ENCODE measurements at regions not wholly inside any gene's neighbourhood (a gene's known extent, or its start where the extent isn't known, plus 50 kb on each side); places are given as distances from the start of the nearest gene placed in this dataset.

- no peak for DNase-seq
- in situ Hi-C loops (cut with MboI; ENCODE audit: low pct_unique_long_range_greater_than_20kb, low sequenced_read_pairs): no loop called here
These were observed 56.2 kb downstream of the TAF11L14 start for GRCh38 chr5:17690473-17690872.

GRCh38 chr5:17691762-17692161 is 57.5 kb downstream of the TAF11L14 start:
- in situ Hi-C loops (cut with MboI; ENCODE audit: low pct_unique_long_range_greater_than_20kb, low sequenced_read_pairs): no loop called here
- DNase-seq: no peak

GRCh38 chr5:17694371-17694770 is 60.1 kb downstream of the TAF11L14 start:
- in situ Hi-C loops (cut with MboI; ENCODE audit: low pct_unique_long_range_greater_than_20kb, low sequenced_read_pairs): no loop called here

GRCh38 chr5:17694914-17695313 is 60.7 kb downstream of the TAF11L14 start:
- in situ Hi-C loops (cut with MboI; ENCODE audit: low pct_unique_long_range_greater_than_20kb, low sequenced_read_pairs): no loop called here
- DNase-seq: no peak

More at GRCh38 chr5:17694371-17694770, 60.1 kb downstream of the TAF11L14 start:
- DNase-seq: no peak

DNA sequence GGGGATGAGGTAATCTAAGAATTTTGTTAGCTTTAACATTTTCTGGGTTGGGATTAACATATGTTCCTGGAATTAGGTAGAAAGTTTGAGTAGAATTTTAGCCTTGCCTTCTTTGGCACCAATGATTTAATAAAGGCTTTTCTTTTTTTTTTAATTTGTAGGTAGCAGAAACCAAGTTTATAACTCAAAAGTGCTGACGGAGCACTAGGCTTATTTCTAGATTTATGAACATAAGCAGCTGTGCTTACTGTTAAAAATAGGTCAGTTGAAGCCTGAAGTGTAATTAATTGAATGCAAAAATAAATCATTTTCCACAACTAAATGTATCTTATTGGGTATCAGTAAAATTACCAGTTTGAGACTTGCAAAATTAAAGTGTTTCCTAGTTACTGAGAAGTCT is 62.4 kb downstream of the TAF11L14 start:
- in situ Hi-C loops (cut with MboI; ENCODE audit: low pct_unique_long_range_greater_than_20kb, low sequenced_read_pairs): no loop called here

DNA sequence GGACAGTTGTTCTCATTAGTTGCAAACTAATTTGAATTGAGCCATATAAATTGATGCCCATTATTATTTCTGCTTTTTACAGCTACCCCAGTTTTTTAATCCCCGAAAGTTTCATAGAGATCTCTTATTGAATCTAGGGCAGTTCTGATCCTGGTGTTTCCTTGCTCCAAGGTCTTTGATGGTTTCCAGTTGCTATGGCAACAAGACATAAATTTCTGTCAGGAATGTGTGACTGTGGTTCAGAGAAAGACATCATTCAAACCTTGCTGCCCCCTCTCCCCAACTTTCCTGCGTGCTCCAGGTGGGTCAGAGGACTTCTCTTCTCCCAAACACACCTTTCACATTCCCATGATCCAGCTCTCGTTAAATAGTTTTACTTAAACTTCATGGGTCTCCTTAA is 63.4 kb downstream of the TAF11L14 start:
- no peak for DNase-seq
- in situ Hi-C loops (cut with MboI; ENCODE audit: low pct_unique_long_range_greater_than_20kb, low sequenced_read_pairs): no loop called here

More for the DNA sequence above, 62.4 kb downstream of the TAF11L14 start:
- no peak for DNase-seq

GRCh38 chr5:17709011-17709710 is 74.9 kb downstream of the TAF11L14 start:
- no peak for DNase-seq
- in situ Hi-C loops (cut with MboI; ENCODE audit: low pct_unique_long_range_greater_than_20kb, low sequenced_read_pairs): no loop called here

DNA sequence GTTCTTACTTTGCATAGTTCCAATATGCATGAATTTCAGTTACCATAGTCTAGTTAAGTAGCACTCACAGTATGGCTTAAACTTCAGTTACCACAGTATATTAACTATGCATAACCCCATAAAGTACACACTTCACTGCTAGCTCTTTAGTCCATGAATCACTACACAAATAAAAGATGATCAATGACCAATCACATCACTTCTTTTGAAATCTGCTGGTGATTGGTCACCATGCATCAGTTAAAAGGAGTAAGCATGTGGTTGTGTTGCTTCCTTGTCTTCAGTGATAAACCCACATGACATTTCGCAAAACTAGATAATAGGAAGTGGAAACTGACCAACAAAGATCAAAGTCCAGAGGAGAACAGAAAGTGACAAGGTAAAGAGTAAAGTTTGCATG is 79.0 kb downstream of the TAF11L14 start:
- in situ Hi-C loops (cut with MboI; ENCODE audit: low pct_unique_long_range_greater_than_20kb, low sequenced_read_pairs): no loop called here
- no peak for DNase-seq

- in situ Hi-C loops (cut with MboI; ENCODE audit: low pct_unique_long_range_greater_than_20kb, low sequenced_read_pairs): no loop called here
These were observed 79.9 kb downstream of the TAF11L14 start for GRCh38 chr5:17714186-17714585.

DNA sequence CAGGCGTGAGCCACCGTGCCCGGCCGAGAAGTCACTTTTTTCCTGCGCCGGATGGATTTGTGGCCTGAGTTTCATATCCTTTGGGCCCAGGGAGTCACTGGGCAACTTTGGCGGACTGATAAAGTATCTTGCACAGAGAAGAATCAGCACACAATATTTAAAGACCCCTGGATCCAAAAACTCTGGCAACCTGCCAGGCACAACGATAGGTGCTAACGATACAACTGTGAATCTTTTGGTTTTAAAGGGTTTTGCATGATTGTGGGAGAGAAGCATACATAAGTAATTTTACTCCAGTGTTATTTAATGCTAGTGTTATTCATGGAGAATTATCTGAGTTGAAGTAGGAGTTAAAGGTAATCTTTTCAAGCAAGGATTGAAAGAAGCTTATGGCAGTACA is 85.3 kb downstream of the TAF11L14 start:
- no peak for DNase-seq
- in situ Hi-C loops (cut with MboI; ENCODE audit: low pct_unique_long_range_greater_than_20kb, low sequenced_read_pairs): no loop called here

More at GRCh38 chr5:17714186-17714585, 79.9 kb downstream of the TAF11L14 start:
- DNase-seq: no peak

DNA sequence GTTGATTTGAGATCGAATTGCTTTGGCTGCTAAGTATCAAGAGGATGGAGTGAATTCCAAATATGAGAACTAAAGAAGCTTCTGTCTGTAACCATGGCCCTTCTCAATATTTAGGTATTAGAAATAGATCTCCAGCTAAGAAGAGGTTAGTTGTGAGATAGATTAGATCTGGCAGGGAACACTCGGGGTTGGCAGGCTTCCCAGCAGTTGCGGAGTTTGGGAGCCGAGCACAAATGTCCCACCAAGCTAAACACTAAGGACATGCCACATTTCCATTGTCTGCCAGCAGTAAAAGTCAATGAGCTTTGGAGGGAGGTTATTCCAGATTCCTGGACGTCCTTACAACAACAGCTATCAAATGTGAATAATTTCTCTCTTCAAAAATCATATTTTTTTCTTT is 85.8 kb downstream of the TAF11L14 start:
- DNase-seq: no peak
- in situ Hi-C loops (cut with MboI; ENCODE audit: low pct_unique_long_range_greater_than_20kb, low sequenced_read_pairs): no loop called here

DNA sequence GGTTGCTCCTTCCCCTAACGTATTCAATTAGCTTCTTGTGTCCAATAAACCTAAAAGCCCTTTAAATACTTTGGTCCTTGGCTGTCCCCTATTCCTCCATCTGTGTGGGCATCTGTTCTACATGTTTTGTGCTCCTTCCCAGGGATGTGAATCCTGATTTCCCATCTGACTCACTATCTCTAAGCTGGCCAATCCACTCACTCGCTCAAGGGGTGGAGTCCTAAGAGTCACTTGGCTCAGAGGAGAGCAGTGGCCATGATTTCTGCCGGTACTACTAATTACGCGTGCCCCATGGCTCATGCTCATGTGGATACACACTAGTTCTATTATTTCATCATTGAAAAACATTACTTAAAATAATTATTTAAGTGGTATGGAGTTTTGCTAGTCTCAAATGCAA is 89.6 kb downstream of the TAF11L14 start:
- in situ Hi-C loops (cut with MboI; ENCODE audit: low pct_unique_long_range_greater_than_20kb, low sequenced_read_pairs): no loop called here
- DNase-seq: no peak

DNA sequence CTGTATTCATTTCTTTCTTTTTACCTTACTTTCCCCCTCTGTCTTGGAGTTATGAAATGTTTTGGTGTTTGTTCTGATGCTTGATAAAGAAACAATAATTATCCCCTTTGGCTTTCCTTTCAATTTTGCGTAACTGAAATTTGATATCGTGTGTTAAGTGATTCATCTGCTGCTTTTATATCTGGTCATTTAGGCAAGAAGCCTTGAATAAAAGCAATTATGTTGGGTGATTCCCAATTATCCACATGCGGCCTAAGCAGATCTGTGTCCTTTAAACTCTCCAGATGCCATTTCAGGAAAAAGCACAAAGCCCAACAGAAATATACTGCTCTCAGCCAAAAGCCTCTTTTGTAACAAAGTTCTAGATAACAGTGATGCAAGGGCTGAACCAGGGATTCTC is 92.8 kb downstream of the TAF11L14 start:
- in situ Hi-C loops (cut with MboI; ENCODE audit: low pct_unique_long_range_greater_than_20kb, low sequenced_read_pairs): no loop called here
- DNase-seq: no peak

GRCh38 chr5:17730421-17730820 is 96.2 kb downstream of the TAF11L14 start:
- in situ Hi-C loops (cut with MboI; ENCODE audit: low pct_unique_long_range_greater_than_20kb, low sequenced_read_pairs): no loop called here
- no peak for DNase-seq

- in situ Hi-C loops (cut with MboI; ENCODE audit: low pct_unique_long_range_greater_than_20kb, low sequenced_read_pairs): no loop called here
- DNase-seq: no peak
These were observed 98.2 kb downstream of the TAF11L14 start for GRCh38 chr5:17732351-17732923.

DNA sequence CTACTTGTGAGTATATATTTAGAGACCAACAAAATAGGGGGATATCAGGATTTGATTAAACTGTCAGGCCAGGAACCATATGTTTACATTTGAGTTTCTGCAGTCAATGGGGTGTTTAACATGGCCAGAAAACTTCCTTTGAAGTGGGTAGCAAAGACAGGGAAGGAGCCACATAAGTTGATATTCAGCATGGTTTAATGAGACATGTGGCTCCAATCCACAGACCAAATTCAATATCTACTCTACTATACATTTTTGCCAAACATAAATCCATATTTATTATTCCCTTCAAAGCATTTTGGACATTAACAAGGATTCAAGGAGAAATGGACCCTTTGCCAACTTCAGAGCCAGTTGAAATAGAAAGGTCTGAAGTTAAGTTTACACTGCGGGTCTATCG is 99.8 kb downstream of the TAF11L14 start:
- no peak for DNase-seq
- in situ Hi-C loops (cut with MboI; ENCODE audit: low pct_unique_long_range_greater_than_20kb, low sequenced_read_pairs): no loop called here

DNA sequence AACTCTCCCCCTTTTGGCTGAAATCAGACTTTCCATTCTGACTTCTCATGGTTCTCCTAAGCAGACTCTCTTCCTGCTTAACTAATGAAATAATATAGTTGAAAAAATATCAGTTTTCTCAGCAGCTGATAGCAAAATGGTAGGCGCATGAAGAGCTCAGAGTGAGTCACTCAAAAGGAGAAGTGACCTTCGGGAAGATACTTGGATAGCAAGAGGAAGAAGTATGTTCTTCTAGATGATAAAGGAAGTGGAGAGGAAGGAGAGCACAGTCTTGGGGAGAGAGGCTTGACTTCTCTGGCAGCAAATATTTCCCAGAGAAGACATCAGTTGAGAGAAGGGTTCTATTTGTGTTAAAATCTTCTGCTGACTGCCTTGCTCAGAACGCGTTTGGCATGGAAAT is 101.5 kb downstream of the TAF11L14 start:
- DNase-seq: no peak
- in situ Hi-C loops (cut with MboI; ENCODE audit: low pct_unique_long_range_greater_than_20kb, low sequenced_read_pairs): no loop called here

DNA sequence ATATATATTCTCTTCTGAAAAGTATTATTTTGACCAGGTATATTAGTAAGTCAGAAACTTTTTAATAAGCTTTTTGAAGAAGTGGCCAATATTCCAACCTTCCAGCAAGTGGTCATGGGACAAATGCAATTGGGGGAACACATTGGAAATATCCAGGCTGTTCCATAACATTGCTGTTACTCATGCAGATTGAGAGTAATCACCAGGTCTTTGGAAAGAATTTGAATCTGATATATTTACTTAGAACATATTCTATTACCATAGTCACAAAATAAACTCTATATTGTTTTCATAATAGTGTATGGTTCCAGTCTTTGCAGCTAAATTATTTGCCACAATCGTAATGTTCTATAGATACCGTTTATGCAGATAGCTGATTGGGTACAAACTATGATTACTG is 102.8 kb downstream of the TAF11L14 start:
- no peak for DNase-seq
- in situ Hi-C loops (cut with MboI; ENCODE audit: low pct_unique_long_range_greater_than_20kb, low sequenced_read_pairs): no loop called here

- DNase-seq: no peak
- in situ Hi-C loops (cut with MboI; ENCODE audit: low pct_unique_long_range_greater_than_20kb, low sequenced_read_pairs): no loop called here
These were observed 104.2 kb downstream of the TAF11L14 start for GRCh38 chr5:17738446-17738845.

DNA sequence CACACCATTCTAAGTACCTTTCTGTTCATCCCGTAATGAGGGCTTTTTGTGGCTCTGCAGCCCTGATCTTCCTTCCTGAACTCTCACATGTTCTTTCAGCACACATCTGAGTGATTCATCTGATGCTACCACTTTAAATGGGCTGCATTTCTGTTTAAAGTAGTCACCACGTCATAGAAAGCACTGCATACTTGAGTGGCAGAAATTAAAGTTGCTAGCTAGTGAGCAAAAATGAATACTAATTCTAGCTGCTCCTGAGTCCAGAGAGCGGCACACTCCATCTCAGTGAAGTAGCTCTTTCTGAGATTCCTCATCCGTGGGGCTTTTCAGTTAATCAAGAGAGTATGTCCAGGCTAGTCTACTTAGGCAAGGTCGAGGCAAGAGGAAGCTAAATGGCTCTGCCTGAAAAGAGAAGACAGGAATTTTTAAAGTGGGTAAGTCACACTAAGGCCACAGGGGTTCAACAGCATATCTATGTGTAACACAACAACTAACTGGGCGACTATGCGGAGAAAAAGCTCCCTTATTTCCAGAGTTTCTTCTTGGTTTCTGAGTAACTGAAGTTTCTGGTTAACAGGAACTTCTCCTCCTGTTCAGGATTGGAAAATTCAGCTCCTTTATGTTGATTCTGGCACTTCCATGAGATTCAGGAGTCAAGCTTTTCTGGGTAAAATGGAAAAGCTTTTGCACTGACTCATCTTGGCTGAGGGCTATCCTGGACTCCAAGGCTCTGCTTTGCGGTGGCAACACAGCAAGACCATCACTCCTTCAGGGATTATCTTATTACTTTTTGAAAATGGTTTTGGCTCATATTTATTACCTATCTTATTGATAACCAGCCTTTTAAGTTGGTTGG is 109.5 kb downstream of the TAF11L14 start:
- no peak for DNase-seq
- in situ Hi-C loops (cut with MboI; ENCODE audit: low pct_unique_long_range_greater_than_20kb, low sequenced_read_pairs): no loop called here

Data from KBM-7 (cell line).